Testis (tissue), 2 donors: ENCODE measurements at regions not wholly inside any gene's neighbourhood (a gene's known extent, or its start where the extent isn't known, plus 50 kb on each side); places are given as distances from the start of the nearest gene placed in this dataset.

ENCODE experiments used
- DNase-seq: peaks from one replicate; pipeline ENCODE4 v3.0.0-alpha.2; 2019
- H3K27ac ChIP-seq, 2 donors: fragments of 200-600 bp; sonication (generic); one replicate each; pipeline ENCODE4 v1.5.1; 2019
- H3K27me3 ChIP-seq: fragments of 200-600 bp; sonication (generic); one replicate; pipeline ENCODE4 v1.5.1; 2019
- H3K36me3 ChIP-seq: fragments of 200-600 bp; sonication (generic); one replicate; pipeline ENCODE4 v1.5.1; 2017; ENCODE audit warnings: low read depth; ENCODE audit errors: missing control alignments
- H3K4me1 ChIP-seq: fragments of 200-600 bp; sonication (generic); one replicate; pipeline ENCODE4 v1.5.1; 2019
- H3K4me3 ChIP-seq, 2 donors: fragments of 200-600 bp; sonication (generic); one replicate each; pipeline ENCODE4 v1.5.1; 2017 to 2019
- H3K9me3 ChIP-seq: fragments of 200-600 bp; sonication (generic); one replicate; pipeline ENCODE4 v1.5.1; 2017
- POLR2A ChIP-seq: fragments of 450-650 bp; IDR thresholded peaks from one replicate; pipeline ENCODE4 v1.6.1; 2017; ENCODE audit warnings: antibody characterized with exemption, mild to moderate bottlenecking, moderate library complexity
- WGBS, 2 donors: methylation state at CpG; one replicate each; pipeline ENCODE4 v1.1.5; 2018; 5-methylcytosine and 5-hydroxymethylcytosine counted together
- intact Hi-C: fragments of 100-400 bp; cut with DNase I; formaldehyde crosslinking; loops from one replicate; pipeline ENCODE4 v1.15.1; 2023; ENCODE audit warnings: low total_unique reads
- TF ChIP-seq, protein P1 (sequence below), 3 experiments: fragments of 450-650 bp in 2 of 3; fragments of 200-600 bp in 1 of 3; sonication (generic) in 1 of 3; IDR thresholded peaks; one replicate each; pipeline ENCODE4 v1.5.1; 2016 to 2019; ENCODE audit warnings: antibody characterized with exemption in 3 of 3, mild to moderate bottlenecking in 2 of 3, moderate library complexity in 1 of 3

DNA sequence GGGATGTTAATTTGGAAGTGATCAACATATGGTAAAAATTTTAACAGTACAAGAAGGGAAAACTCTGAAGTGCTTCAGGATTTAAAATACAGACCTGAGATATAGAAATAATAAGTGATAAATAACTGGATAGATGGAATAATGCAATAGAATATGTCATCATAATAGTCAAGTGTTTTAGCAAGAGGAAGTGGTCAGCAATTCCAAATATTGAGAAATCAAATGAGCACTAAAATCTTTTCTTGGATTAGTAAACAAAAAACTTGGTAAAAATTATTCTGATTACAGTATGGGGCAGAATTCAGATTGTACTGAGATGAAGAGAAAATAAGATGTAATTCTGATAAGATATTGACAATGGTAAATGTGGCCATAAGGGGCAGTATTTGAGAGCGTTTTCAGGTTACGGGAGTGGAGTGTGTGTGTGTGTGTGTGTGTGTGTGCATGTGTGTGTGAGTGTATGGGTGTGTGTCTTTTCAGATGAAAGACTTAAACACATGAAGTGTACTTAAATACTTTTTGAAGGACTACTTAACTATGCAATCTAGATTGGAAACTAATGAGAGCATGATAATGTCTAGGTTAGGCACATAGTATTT is 217.9 kb upstream of the ITGA4 start:
- no peaks in the 10 kb centered on the region for H3K36me3 ChIP-seq
- intact Hi-C loops, result no loop called here
- WGBS, 2 donors, result 85 to 90% methylated on average over 2 of the region's 2 CpGs
- no peak overlapping the region for H3K4me3 ChIP-seq
- no peak for DNase-seq
- H3K27me3 ChIP-seq, result no peaks in the 10 kb centered on the region
- H3K4me1 ChIP-seq, result no peaks in the 10 kb centered on the region
- H3K9me3 ChIP-seq, result no peaks in the 10 kb centered on the region
- H3K27ac ChIP-seq, result no peak overlapping the region
- TF ChIP-seq, protein P1, sequence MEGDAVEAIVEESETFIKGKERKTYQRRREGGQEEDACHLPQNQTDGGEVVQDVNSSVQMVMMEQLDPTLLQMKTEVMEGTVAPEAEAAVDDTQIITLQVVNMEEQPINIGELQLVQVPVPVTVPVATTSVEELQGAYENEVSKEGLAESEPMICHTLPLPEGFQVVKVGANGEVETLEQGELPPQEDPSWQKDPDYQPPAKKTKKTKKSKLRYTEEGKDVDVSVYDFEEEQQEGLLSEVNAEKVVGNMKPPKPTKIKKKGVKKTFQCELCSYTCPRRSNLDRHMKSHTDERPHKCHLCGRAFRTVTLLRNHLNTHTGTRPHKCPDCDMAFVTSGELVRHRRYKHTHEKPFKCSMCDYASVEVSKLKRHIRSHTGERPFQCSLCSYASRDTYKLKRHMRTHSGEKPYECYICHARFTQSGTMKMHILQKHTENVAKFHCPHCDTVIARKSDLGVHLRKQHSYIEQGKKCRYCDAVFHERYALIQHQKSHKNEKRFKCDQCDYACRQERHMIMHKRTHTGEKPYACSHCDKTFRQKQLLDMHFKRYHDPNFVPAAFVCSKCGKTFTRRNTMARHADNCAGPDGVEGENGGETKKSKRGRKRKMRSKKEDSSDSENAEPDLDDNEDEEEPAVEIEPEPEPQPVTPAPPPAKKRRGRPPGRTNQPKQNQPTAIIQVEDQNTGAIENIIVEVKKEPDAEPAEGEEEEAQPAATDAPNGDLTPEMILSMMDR (IDR thresholded peaks at IDR 0.05), result no peak
- TF ChIP-seq POLR2A, result no peak

GRCh38 chr2:181240844-181241243 is 216.3 kb upstream of the ITGA4 start:
- Histone ChIP-seq H3K9me3 (no peaks in the 10 kb centered on the region), H3K27ac (no peak overlapping the region), H3K4me3 (no peak overlapping the region), H3K27me3 (no peaks in the 10 kb centered on the region), H3K36me3 (no peaks in the 10 kb centered on the region), H3K4me1 (no peaks in the 10 kb centered on the region)
- TF ChIP-seq POLR2A, result no peak
- TF ChIP-seq, protein P1 (IDR thresholded peaks at IDR 0.05), result no peak
- intact Hi-C loops, result no loop called here
- WGBS, 2 donors, result 86 to 100% methylated on average over 1 of the region's 1 CpG
- no peak for DNase-seq

- no peak for DNase-seq
- Histone ChIP-seq H3K4me1 (no peaks in the 10 kb centered on the region), H3K27me3 (no peaks in the 10 kb centered on the region), H3K36me3 (no peaks in the 10 kb centered on the region), H3K4me3 (no peak overlapping the region), H3K27ac (no peak overlapping the region), H3K9me3 (no peaks in the 10 kb centered on the region)
- intact Hi-C loops, result no loop called here
- WGBS, 2 donors, result 25 to 36% methylated on average over 2 of the region's 2 CpGs
- no peak for TF ChIP-seq POLR2A
- TF ChIP-seq, protein P1 (IDR thresholded peaks at IDR 0.05), result no peak
These were observed 215.8 kb upstream of the ITGA4 start for GRCh38 chr2:181241366-181241765.

DNA sequence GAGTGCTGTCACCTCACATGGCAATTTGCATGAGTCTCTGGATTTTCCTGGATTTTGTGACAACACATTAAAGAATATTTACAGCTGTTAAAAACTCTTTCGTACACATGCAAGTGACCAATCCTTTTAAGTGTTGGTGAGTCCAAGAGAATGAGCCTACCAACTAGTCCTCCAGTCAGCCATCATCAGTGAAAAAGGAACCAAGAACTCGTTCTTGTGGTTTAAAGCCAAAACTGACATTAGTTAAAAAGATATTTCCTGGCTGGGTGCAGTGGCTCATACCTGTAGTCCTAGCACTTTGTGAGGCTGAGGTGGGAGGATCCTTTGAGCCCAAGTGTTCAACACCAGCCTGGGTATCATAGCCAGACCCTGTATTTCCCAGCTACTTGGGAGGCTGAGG is 215.4 kb upstream of the ITGA4 start:
- 73 to 86% methylated on average over 2 of the region's 2 CpGs for WGBS, 2 donors
- Histone ChIP-seq H3K9me3 (no peaks in the 10 kb centered on the region), H3K27ac (no peak overlapping the region), H3K4me1 (no peaks in the 10 kb centered on the region), H3K27me3 (no peaks in the 10 kb centered on the region), H3K36me3 (no peaks in the 10 kb centered on the region), H3K4me3 (no peak overlapping the region)
- TF ChIP-seq, protein P1 (IDR thresholded peaks at IDR 0.05), result no peak
- no peak for TF ChIP-seq POLR2A
- intact Hi-C loops, result no loop called here
- no peak for DNase-seq

DNA sequence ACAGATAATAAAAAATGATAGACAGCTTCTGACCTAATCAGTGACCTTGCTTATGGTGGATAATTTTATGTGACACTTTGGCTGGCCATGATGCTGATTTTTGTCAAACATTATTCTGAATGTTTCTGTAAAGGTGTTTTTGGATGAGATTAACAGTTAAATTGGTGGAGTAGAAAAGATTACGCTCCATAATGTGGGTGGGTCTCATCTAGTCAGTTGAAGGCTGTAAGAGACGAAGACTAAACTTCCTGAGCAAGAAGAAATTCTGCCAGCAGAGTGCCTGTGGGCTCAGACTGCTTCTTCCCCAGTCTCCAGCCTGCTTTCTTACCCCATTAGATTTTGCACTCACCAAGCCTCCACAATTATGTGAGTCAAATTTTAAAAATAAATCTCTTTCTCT is 214.9 kb upstream of the ITGA4 start:
- TF ChIP-seq, protein P1 (IDR thresholded peaks at IDR 0.05), result no peak
- no peak for TF ChIP-seq POLR2A

More for the DNA sequence above, 214.9 kb upstream of the ITGA4 start:
- 90 to 94% methylated on average over 2 of the region's 2 CpGs for WGBS, 2 donors
- Histone ChIP-seq H3K27ac (no peak overlapping the region), H3K27me3 (no peaks in the 10 kb centered on the region), H3K4me1 (no peaks in the 10 kb centered on the region), H3K4me3 (no peak overlapping the region), H3K9me3 (no peaks in the 10 kb centered on the region), H3K36me3 (no peaks in the 10 kb centered on the region)
- intact Hi-C loops, result no loop called here
- DNase-seq, result no peak
